KMS-11 (cell line): ENCODE measurements at regions not wholly inside any gene's neighbourhood (a gene's known extent, or its start where the extent isn't known, plus 50 kb on each side); places are given as distances from the start of the nearest gene placed in this dataset.

Experiments
- H2AFZ ChIP-seq: fragments of 200-600 bp; sonication (generic); 2 replicates; pipeline ENCODE4 v1.6.1; 2016; ENCODE audit warnings: antibody characterized with exemption, mixed run types, low read depth
- H3K27ac ChIP-seq: fragments of 200-600 bp; sonication (generic); 2 replicates; pipeline ENCODE4 v1.6.1; 2016; ENCODE audit warnings: mild to moderate bottlenecking, mixed run types
- H3K27me3 ChIP-seq: fragments of 200-600 bp; sonication (generic); 2 replicates; pipeline ENCODE4 v1.6.1; 2017; ENCODE audit warnings: mild to moderate bottlenecking, low read depth, mixed run types, moderate library complexity; ENCODE audit not compliant: insufficient read depth
- H3K36me3 ChIP-seq: fragments of 200-600 bp; sonication (generic); 2 replicates; pipeline ENCODE4 v1.6.1; 2017; ENCODE audit warnings: mild to moderate bottlenecking, mixed run types; ENCODE audit not compliant: insufficient read depth
- H3K4me1 ChIP-seq: fragments of 200-600 bp; sonication (generic); 2 replicates; pipeline ENCODE4 v1.6.1; 2016; ENCODE audit warnings: mild to moderate bottlenecking, low read depth, mixed run types; ENCODE audit not compliant: poor library complexity, severe bottlenecking
- H3K4me2 ChIP-seq: fragments of 200-600 bp; sonication (generic); 2 replicates; pipeline ENCODE4 v1.7.0; 2016; ENCODE audit warnings: mild to moderate bottlenecking, mixed run types
- H3K4me3 ChIP-seq: fragments of 200-600 bp; sonication (generic); IDR thresholded peaks from 2 replicates; pipeline ENCODE4 v1.6.1; 2017; ENCODE audit warnings: low read depth, low read length, mixed read lengths; ENCODE audit not compliant: insufficient read depth
- H3K79me2 ChIP-seq: fragments of 200-600 bp; sonication (generic); 2 replicates; pipeline ENCODE4 v1.6.1; 2016; ENCODE audit warnings: low read depth, mixed run types; ENCODE audit not compliant: insufficient read depth
- H3K9ac ChIP-seq: fragments of 200-600 bp; sonication (generic); 2 replicates; pipeline ENCODE4 v1.6.1; 2016; ENCODE audit warnings: mild to moderate bottlenecking, mixed run types
- H4K20me1 ChIP-seq: fragments of 200-600 bp; sonication (generic); 2 replicates; pipeline ENCODE4 v1.6.1; 2016; ENCODE audit warnings: mild to moderate bottlenecking, mixed run types; ENCODE audit not compliant: insufficient read depth
- TF ChIP-seq, protein P1 (sequence below): fragments of 200-600 bp; sonication (generic); conservative IDR thresholded peaks from 2 replicates; pipeline ENCODE4 v1.6.1; 2017; ENCODE audit warnings: low read depth, mild to moderate bottlenecking, antibody characterized with exemption, low read length, moderate library complexity, mixed read lengths

DNA sequence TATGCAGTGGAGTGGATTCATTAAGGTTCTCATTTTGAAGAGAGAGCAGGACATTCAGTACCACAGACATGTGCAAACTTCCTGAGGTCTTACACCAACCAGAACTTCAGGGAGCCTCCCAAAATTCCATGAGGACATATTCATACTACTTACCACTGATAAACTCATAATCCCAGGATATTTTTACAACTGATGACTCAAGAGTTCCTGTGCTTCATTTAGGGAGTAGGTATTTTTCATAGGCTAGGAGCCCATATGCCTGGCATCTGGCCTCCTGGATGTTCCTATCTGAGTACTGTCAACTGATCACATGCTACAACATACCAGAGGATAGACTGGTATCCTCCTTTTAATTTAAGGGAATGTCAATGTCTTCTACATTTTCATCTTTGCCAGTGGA is 578.0 kb downstream of the EFNA5 start:
- TF ChIP-seq, protein P1, sequence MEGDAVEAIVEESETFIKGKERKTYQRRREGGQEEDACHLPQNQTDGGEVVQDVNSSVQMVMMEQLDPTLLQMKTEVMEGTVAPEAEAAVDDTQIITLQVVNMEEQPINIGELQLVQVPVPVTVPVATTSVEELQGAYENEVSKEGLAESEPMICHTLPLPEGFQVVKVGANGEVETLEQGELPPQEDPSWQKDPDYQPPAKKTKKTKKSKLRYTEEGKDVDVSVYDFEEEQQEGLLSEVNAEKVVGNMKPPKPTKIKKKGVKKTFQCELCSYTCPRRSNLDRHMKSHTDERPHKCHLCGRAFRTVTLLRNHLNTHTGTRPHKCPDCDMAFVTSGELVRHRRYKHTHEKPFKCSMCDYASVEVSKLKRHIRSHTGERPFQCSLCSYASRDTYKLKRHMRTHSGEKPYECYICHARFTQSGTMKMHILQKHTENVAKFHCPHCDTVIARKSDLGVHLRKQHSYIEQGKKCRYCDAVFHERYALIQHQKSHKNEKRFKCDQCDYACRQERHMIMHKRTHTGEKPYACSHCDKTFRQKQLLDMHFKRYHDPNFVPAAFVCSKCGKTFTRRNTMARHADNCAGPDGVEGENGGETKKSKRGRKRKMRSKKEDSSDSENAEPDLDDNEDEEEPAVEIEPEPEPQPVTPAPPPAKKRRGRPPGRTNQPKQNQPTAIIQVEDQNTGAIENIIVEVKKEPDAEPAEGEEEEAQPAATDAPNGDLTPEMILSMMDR: no peak
- H3K36me3 ChIP-seq: no peaks in the 10 kb centered on the region
- no peaks in the 10 kb centered on the region for H3K79me2 ChIP-seq
- H3K27ac ChIP-seq: no peak overlapping the region
- no peaks in the 10 kb centered on the region for H4K20me1 ChIP-seq
- H3K4me1 ChIP-seq: no peaks in the 10 kb centered on the region
- H3K4me3 ChIP-seq: no peak overlapping the region
- no peak overlapping the region for H3K4me2 ChIP-seq
- H2AFZ ChIP-seq: no peak overlapping the region
- H3K9ac ChIP-seq: no peak overlapping the region
- H3K27me3 ChIP-seq: no peaks in the 10 kb centered on the region

- H3K27ac ChIP-seq: no peak overlapping the region
- H2AFZ ChIP-seq: no peak overlapping the region
- H3K4me1 ChIP-seq: no peaks in the 10 kb centered on the region
- no peak overlapping the region for H3K4me3 ChIP-seq
- no peaks in the 10 kb centered on the region for H4K20me1 ChIP-seq
- TF ChIP-seq, protein P1: no peak
- H3K9ac ChIP-seq: no peak overlapping the region
- no peaks in the 10 kb centered on the region for H3K79me2 ChIP-seq
- no peaks in the 10 kb centered on the region for H3K36me3 ChIP-seq
- H3K4me2 ChIP-seq: no peak overlapping the region
- no peaks in the 10 kb centered on the region for H3K27me3 ChIP-seq
Observed at GRCh38 chr5:107090506-107090905, 580.2 kb downstream of the EFNA5 start.

- Histone ChIP-seq H3K4me2 (no peak overlapping the region), H3K27me3 (no peaks in the 10 kb centered on the region), H2AFZ (no peak overlapping the region), H3K4me3 (no peak overlapping the region), H3K79me2 (no peaks in the 10 kb centered on the region), H4K20me1 (no peaks in the 10 kb centered on the region), H3K36me3 (no peaks in the 10 kb centered on the region), H3K9ac (no peak overlapping the region), H3K27ac (no peak overlapping the region), H3K4me1 (no peaks in the 10 kb centered on the region)
- TF ChIP-seq, protein P1: no peak
Observed at GRCh38 chr5:107088907-107089306, 581.8 kb downstream of the EFNA5 start.

- Histone ChIP-seq H3K9ac (no peak overlapping the region), H3K4me2 (no peak overlapping the region), H2AFZ (no peak overlapping the region), H3K27ac (no peak overlapping the region), H3K36me3 (no peaks in the 10 kb centered on the region), H3K4me3 (no peak overlapping the region), H3K27me3 (no peaks in the 10 kb centered on the region), H3K79me2 (no peaks in the 10 kb centered on the region), H3K4me1 (no peaks in the 10 kb centered on the region), H4K20me1 (no peaks in the 10 kb centered on the region)
- TF ChIP-seq, protein P1: no peak
Observed at GRCh38 chr5:107085572-107085971, 585.2 kb downstream of the EFNA5 start.

GRCh38 chr5:107074996-107075395 is 595.7 kb downstream of the EFNA5 start:
- H3K4me3 ChIP-seq: no peak overlapping the region
- no peak overlapping the region for H3K27ac ChIP-seq
- no peaks in the 10 kb centered on the region for H4K20me1 ChIP-seq
- no peak overlapping the region for H3K4me2 ChIP-seq
- TF ChIP-seq, protein P1: no peak
- H3K9ac ChIP-seq: no peak overlapping the region
- no peaks in the 10 kb centered on the region for H3K27me3 ChIP-seq
- H3K4me1 ChIP-seq: no peaks in the 10 kb centered on the region
- H3K36me3 ChIP-seq: no peaks in the 10 kb centered on the region
- no peaks in the 10 kb centered on the region for H3K79me2 ChIP-seq
- no peak overlapping the region for H2AFZ ChIP-seq
